Suprapubic skin (tissue), 3 donors: ENCODE measurements at regions not wholly inside any gene's neighbourhood (a gene's known extent, or its start where the extent isn't known, plus 50 kb on each side); places are given as distances from the start of the nearest gene placed in this dataset.

Source experiments
- EP300 ChIP-seq: sonication (generic); formaldehyde crosslinking; IDR thresholded peaks from one replicate; pipeline ENCODE4 v1.6.1; 2017; ENCODE audit warnings: antibody characterized with exemption
- TF ChIP-seq, protein P1 (sequence below), 2 donors: fragments of 200-600 bp in 1 of 2; fragments of 450-650 bp in 1 of 2; sonication (generic) in 1 of 2; IDR thresholded peaks; one replicate each; pipeline ENCODE4 v1.5.1; 2016 to 2019; ENCODE audit warnings: antibody characterized with exemption in 2 of 2, mild to moderate bottlenecking in 1 of 2, moderate library complexity in 1 of 2

DNA sequence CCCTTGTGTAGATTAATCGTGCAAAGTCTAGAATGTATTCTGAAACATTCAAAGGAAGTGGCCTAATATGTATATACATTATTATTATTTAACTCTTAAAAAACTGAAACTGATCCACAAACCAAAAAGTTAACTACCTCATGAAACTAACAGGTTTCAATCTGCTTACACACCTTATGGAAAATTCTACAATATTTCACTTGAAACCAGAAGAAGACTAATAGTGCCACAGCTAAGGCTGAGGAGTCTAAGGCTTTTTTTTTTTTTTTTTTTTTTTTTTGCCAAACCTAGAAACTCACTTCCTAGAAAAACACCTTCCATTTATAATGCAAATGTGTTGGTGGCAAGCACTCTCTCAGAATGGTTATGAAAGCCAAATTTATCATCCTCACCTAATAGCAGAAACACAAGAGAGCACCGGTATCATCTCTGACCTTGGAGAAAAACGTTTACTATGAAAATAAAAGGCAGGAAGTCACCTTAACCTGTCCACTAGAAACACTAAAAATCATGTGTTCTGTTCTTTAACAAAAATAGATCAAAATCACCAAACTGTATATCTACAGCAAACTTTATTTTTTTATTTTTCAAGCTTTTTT, 586.1 kb downstream of the FRK start:
- TF ChIP-seq EP300, result no peak
- TF ChIP-seq, protein P1, sequence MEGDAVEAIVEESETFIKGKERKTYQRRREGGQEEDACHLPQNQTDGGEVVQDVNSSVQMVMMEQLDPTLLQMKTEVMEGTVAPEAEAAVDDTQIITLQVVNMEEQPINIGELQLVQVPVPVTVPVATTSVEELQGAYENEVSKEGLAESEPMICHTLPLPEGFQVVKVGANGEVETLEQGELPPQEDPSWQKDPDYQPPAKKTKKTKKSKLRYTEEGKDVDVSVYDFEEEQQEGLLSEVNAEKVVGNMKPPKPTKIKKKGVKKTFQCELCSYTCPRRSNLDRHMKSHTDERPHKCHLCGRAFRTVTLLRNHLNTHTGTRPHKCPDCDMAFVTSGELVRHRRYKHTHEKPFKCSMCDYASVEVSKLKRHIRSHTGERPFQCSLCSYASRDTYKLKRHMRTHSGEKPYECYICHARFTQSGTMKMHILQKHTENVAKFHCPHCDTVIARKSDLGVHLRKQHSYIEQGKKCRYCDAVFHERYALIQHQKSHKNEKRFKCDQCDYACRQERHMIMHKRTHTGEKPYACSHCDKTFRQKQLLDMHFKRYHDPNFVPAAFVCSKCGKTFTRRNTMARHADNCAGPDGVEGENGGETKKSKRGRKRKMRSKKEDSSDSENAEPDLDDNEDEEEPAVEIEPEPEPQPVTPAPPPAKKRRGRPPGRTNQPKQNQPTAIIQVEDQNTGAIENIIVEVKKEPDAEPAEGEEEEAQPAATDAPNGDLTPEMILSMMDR (IDR thresholded peaks at IDR 0.05), result no peak
